HG03095 (cell line): ENCODE measurements at regions not wholly inside any gene's neighbourhood (a gene's known extent, or its start where the extent isn't known, plus 50 kb on each side); places are given as distances from the start of the nearest gene placed in this dataset.

ENCODE experiments used
- ATAC-seq: cut with Tn5 transposase; IDR thresholded peaks from one replicate; pipeline ENCODE4 v1.9.1; 2021; ENCODE audit warnings: moderate library complexity; ENCODE audit not compliant: unreplicated experiment

GRCh38 chr4:163621821-163622220, 127.3 kb downstream of the TMA16 start:
- ATAC-seq, result no peak

- no peak for ATAC-seq
These were observed 128.0 kb downstream of the TMA16 start for GRCh38 chr4:163622379-163623035.

- ATAC-seq, result no peak
These were observed 129.3 kb downstream of the TMA16 start for GRCh38 chr4:163623787-163624186.

- no peak for ATAC-seq
These were observed 130.2 kb downstream of the TMA16 start for GRCh38 chr4:163624727-163625126.

- ATAC-seq, result no peak
These were observed 136.8 kb downstream of the TMA16 start for GRCh38 chr4:163631288-163631687.

GRCh38 chr4:163638909-163639308, 144.4 kb downstream of the TMA16 start:
- ATAC-seq, result no peak

- ATAC-seq, result no peak
These were observed 155.1 kb downstream of the TMA16 start for GRCh38 chr4:163649557-163650091.

GRCh38 chr4:163651761-163652160, 157.3 kb downstream of the TMA16 start:
- no peak for ATAC-seq

GRCh38 chr4:163654621-163655020, 160.1 kb downstream of the TMA16 start:
- ATAC-seq, result no peak

- ATAC-seq, result no peak
These were observed 166.1 kb downstream of the TMA16 start for GRCh38 chr4:163660636-163661035.

GRCh38 chr4:163662768-163663167, 168.3 kb downstream of the TMA16 start:
- ATAC-seq, result peak; percentile 31

- ATAC-seq, result peak; percentile 88
These were observed 169.2 kb downstream of the TMA16 start for GRCh38 chr4:163663454-163664225.

- no peak for ATAC-seq
These were observed 170.6 kb downstream of the TMA16 start for GRCh38 chr4:163665101-163665500.

GRCh38 chr4:163665521-163666331, 171.2 kb downstream of the TMA16 start:
- ATAC-seq, result peak; percentile 32

GRCh38 chr4:163666332-163666873, 171.9 kb downstream of the TMA16 start:
- ATAC-seq, result no peak

GRCh38 chr4:163672751-163673150, 178.3 kb downstream of the TMA16 start:
- ATAC-seq, result no peak

- peak; percentile 71 for ATAC-seq
These were observed 179.6 kb downstream of the TMA16 start for GRCh38 chr4:163673848-163674697.

- no peak for ATAC-seq
These were observed 184.7 kb downstream of the TMA16 start for GRCh38 chr4:163679189-163679588.

GRCh38 chr4:163680386-163681098, 186.1 kb downstream of the TMA16 start:
- ATAC-seq, result no peak
